Upper lobe of left lung (tissue), 4 donors: ENCODE measurements at regions not wholly inside any gene's neighbourhood (a gene's known extent, or its start where the extent isn't known, plus 50 kb on each side); places are given as distances from the start of the nearest gene placed in this dataset.

ENCODE experiments used
- EP300 ChIP-seq, 4 donors: sonication (generic); formaldehyde crosslinking; IDR thresholded peaks; one replicate each; pipeline ENCODE4 v1.5.1; 2017; ENCODE audit warnings: antibody characterized with exemption in 4 of 4, control low read depth in 2 of 4
- POLR2A ChIP-seq, 4 donors: fragments of 450-650 bp; IDR thresholded peaks; one replicate each; pipeline ENCODE4 v1.5.1; 2016 to 2017; ENCODE audit warnings: antibody characterized with exemption in 4 of 4, mild to moderate bottlenecking in 2 of 4
- TF ChIP-seq, protein P1 (sequence below), 6 experiments: fragments of 450-650 bp in 4 of 6; fragments of 200-600 bp in 2 of 6; sonication (generic) in 2 of 6; IDR thresholded peaks; one replicate each; pipeline ENCODE4 v1.5.1; 2016 to 2019; ENCODE audit warnings: antibody characterized with exemption in 6 of 6

DNA sequence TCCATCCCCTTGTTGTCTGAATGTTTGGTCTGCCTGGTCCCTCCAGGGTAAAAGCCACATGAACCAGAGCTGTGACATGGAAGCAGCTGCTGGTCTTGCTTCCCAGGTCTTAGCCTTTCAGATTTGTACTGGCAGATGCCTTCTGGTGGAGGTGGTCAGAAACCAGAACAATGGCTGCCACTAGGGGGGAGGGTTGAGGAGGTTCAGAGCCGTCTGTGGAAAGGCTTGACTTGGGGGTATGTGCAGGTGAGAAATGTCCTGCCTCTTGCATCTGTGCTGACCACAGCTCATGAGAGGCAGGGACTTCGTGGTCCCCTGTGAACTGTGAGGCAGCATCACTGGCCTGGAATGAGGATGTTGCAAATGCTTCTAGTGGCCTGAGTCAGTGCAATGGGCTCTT, 144.2 kb upstream of the WDR1 start:
- TF ChIP-seq, protein P1, sequence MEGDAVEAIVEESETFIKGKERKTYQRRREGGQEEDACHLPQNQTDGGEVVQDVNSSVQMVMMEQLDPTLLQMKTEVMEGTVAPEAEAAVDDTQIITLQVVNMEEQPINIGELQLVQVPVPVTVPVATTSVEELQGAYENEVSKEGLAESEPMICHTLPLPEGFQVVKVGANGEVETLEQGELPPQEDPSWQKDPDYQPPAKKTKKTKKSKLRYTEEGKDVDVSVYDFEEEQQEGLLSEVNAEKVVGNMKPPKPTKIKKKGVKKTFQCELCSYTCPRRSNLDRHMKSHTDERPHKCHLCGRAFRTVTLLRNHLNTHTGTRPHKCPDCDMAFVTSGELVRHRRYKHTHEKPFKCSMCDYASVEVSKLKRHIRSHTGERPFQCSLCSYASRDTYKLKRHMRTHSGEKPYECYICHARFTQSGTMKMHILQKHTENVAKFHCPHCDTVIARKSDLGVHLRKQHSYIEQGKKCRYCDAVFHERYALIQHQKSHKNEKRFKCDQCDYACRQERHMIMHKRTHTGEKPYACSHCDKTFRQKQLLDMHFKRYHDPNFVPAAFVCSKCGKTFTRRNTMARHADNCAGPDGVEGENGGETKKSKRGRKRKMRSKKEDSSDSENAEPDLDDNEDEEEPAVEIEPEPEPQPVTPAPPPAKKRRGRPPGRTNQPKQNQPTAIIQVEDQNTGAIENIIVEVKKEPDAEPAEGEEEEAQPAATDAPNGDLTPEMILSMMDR (IDR thresholded peaks at IDR 0.05): no peak
- TF ChIP-seq POLR2A (IDR thresholded peaks at IDR 0.05) (no peak), EP300 (IDR thresholded peaks at IDR 0.05) (no peak)
